Globus pallidus (tissue), 1 donor: ENCODE measurements at regions not wholly inside any gene's neighbourhood (a gene's known extent, or its start where the extent isn't known, plus 50 kb on each side); places are given as distances from the start of the nearest gene placed in this dataset.

Experiments
- DNase-seq: peaks from one replicate; pipeline ENCODE4 v3.0.0-alpha.2; 2015; ENCODE audit warnings: low spot score

- DNase-seq: no peak
Measured at GRCh38 chr2:181770150-181770549, 89.8 kb upstream of the NEUROD1 start.

- no peak for DNase-seq
Measured at GRCh38 chr2:181771356-181771755, 91.0 kb upstream of the NEUROD1 start.

- no peak for DNase-seq
Measured at GRCh38 chr2:181772334-181772733, 92.0 kb upstream of the NEUROD1 start.

GRCh38 chr2:181772777-181773176 lies 92.5 kb upstream of the NEUROD1 start:
- no peak for DNase-seq

GRCh38 chr2:181774685-181775084 lies 94.4 kb upstream of the NEUROD1 start:
- no peak for DNase-seq

- no peak for DNase-seq
Measured at GRCh38 chr2:181776336-181776735, 96.0 kb upstream of the NEUROD1 start.

GRCh38 chr2:181777734-181778133 lies 97.4 kb upstream of the NEUROD1 start:
- no peak for DNase-seq

GRCh38 chr2:181778621-181779201 lies 98.4 kb upstream of the NEUROD1 start:
- no peak for DNase-seq

- no peak for DNase-seq
Measured at GRCh38 chr2:181779288-181780021, 99.1 kb upstream of the NEUROD1 start.

GRCh38 chr2:181780047-181780651 lies 99.8 kb upstream of the NEUROD1 start:
- DNase-seq: no peak

GRCh38 chr2:181780657-181781056 lies 100.3 kb upstream of the NEUROD1 start:
- DNase-seq: no peak

GRCh38 chr2:181781078-181781786 lies 100.9 kb upstream of the NEUROD1 start:
- DNase-seq: no peak

GRCh38 chr2:181782660-181783059 lies 102.3 kb upstream of the NEUROD1 start:
- no peak for DNase-seq

- DNase-seq: no peak
Measured at GRCh38 chr2:181784556-181784955, 104.2 kb upstream of the NEUROD1 start.

- no peak for DNase-seq
Measured at GRCh38 chr2:181785691-181786344, 105.5 kb upstream of the NEUROD1 start.

GRCh38 chr2:181786371-181787228 lies 104.9 kb upstream of the ITPRID2 start:
- no peak for DNase-seq

GRCh38 chr2:181787310-181788048 lies 104.1 kb upstream of the ITPRID2 start:
- DNase-seq: no peak

GRCh38 chr2:181788897-181789555 lies 102.5 kb upstream of the ITPRID2 start:
- DNase-seq: no peak

GRCh38 chr2:181789827-181790448 lies 101.6 kb upstream of the ITPRID2 start:
- DNase-seq: no peak
